HG02571 (cell line): ENCODE measurements at regions not wholly inside any gene's neighbourhood (a gene's known extent, or its start where the extent isn't known, plus 50 kb on each side); places are given as distances from the start of the nearest gene placed in this dataset.
"Not testable (repeated sequence)": the region's sequence is repeated elsewhere in the genome, so short reads cannot be mapped to it uniquely, and the experiment has no call there.

ENCODE experiments used
- ATAC-seq: cut with Tn5 transposase; IDR thresholded peaks from one replicate; pipeline ENCODE4 v1.9.1; 2021; ENCODE audit warnings: mild to moderate bottlenecking, moderate library complexity; ENCODE audit not compliant: unreplicated experiment

GRCh38 chr6:28621268-28621667 lies 95.6 kb downstream of the GPX5 start:
- ATAC-seq: not testable (repeated sequence)

DNA sequence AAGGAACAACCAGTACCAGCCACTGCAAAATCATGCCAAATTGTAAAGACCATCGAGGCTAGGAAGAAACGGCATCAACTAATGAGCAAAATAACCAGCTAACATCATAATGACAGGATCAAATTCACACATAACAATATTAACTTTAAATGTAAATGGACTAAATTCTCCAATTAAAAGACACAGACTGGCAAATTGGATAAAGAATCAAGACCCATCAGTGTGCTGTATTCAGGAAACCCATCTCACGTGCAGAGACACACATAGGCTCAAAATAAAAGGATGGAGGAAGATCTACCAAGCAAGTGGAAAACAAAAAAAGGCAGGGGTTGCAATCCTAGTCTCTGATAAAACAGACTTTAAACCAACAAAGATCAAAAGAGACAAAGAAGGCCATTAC lies 97.6 kb downstream of the GPX5 start:
- not testable (repeated sequence) for ATAC-seq

DNA sequence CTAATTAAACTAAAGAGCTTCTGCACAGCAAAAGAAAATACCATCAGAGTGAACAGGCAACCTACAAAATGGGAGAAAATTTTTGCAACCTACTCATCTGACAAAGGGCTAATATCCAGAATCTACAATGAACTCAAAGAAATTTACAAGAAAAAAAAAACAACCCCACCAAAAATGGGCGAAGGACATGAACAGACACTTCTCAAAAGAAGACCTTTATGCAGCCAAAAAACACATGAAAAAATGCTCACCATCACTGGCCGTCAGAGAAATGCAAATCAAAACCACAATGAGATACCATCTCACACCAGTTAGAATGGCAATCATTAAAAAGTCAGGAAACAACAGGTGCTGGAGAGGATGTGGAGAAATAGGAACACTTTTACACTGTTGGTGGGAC lies 100.7 kb downstream of the GPX5 start:
- ATAC-seq: not testable (repeated sequence)

DNA sequence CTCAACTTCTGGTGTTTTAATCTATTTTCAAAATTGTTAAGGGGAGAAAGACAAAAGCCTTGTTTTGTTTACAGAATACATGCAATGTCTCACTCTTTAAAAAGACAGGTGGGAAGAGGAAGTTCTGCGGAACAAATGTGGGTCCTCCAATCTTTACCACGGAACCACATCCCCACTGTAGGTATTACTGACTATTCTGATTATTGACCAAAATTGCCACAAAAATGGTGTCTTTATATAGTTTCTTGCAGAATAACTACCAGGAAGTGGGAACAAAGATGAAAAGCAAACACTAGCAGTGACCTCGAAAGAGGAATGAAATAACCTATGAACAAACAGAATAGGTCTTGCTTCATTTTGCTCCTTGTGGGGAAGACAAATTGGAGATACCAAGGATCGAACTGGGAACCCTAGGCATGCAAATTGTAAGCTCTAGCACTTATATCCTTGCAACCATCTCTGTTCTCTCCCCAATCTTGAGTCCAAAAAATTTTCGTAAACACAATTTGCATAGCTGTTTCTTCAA lies 106.7 kb downstream of the GPX5 start:
- ATAC-seq: no peak

DNA sequence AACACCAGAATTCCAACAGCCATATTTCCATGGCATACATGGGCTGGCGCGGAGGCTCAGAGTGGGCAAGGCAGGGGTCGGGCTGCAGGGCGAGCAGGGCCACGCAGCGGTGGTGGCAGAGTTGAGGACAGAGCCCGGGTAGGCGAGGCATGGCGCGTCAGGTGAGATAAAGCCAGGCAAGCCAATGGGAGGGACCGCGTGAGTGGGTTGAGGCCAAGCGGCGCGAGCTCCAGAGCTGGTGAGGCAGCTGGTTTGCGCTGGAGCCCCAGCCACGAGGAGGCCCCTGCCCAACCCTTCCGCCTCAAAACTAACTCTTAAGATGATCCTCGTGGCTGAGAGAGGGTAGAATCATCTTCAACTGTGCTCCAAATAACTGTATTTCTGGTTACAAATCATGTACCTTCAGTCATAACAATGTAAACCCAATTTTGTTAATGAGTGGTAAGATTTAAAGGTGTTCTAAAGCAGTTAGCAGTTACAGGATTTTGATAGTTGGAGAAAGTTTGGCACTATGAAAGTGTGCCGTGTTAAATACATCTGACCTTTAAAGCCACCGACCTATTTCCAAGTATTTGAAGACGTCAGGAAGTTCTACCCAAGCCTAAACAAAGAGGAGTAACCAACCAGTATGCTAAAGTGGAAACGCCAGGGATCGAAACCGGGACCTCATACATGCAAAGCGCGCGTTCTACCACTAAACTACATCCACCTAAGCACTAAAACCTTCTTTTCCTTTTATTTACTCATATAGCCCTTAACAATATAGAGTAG lies 107.9 kb downstream of the GPX5 start:
- ATAC-seq: no peak

DNA sequence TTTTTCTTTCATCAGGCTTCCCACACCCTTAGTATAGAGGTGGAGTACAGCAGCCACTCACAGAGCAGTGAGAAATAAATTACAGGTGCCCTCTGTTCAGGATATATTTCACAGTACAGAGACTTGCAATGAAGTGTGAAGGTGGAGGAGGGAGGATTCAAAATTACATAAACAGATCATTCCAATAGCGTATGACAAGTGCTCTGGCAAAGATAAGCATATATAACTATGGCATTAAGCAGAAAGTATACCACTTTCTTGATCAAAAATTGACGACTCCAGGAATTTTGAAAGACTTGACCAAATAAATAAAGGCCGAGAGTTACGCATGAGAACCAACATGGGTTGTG lies 108.7 kb downstream of the GPX5 start:
- no peak for ATAC-seq

GRCh38 chr6:28634761-28635546 lies 109.3 kb downstream of the GPX5 start:
- ATAC-seq: no peak

GRCh38 chr6:28635547-28636158 lies 110.0 kb downstream of the GPX5 start:
- ATAC-seq: no peak

- ATAC-seq: no peak
Measured at GRCh38 chr6:28638787-28639430, 113.2 kb downstream of the GPX5 start.

DNA sequence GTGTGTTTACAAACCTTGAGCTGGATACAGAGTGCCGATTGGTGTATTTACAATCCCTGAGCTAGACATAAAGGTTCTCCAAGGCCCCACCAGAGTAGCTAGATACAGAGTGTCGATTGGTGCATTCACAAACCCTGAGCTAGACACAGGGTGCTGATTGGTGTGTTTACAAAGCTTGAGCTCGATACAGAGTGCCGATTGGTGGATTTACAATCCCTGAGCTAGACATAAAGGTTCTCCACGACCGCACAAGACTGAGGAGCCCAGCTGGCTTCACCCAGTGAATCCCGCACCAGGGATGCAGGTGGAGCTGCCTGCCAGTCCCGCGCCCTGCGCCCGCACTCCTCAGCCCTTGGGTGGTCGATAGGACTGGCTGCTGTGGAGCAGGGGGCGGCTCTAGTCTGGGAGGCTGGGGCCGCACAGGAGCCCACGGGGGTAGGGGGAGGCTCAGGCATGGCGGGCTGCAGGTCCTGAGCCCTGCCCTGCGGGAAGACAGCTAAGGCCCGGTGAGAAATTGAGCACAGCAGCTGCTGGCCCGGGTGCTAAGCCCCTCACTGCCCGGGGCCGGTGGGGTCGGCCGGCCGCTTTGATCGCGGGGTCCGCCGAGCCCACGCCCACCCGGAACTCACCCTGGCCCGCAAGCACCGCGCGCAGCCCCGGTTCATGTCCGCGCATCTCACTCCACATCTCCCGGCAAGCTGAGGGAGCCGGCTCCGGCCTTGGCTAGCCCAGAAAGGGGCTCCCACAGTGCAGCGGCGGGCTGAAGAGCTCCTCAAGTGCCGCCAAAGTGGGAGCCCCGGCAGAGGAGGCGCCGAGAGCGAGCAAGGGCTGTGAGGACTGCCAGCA lies 114.0 kb downstream of the GPX5 start:
- not testable (repeated sequence) for ATAC-seq

DNA sequence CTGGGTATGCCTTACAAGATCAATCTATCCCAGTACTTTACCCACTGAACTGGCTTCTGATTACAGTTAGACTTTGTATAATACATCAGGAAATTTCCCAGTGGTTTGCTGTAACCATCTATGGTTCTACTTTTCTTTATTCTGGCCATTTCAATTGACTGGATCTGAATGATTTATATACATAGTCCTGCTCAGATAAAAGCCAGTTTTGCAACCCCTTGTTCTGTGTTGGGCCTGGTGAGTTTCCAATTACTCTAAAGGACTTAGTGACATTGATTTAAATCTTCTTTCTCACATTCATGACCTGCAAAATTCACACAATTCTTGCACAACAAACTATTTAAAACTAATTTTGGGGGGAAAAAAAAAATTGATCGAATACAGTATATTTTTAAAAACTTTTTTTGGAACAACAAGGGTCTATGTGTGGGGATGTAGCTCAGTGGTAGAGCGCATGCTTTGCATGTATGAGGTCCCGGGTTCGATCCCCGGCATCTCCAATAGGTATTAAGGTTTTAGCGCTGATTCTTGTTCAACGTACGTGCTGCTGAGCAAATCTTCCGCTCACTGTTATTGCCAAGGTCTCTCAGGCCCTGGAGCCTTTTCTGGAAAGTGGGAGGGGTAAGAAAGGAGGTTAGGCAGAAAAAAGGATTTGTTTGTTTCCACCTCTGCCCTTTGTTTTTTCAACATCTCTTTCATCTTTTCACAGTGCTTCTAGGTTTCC lies 117.5 kb downstream of the GPX5 start:
- no peak for ATAC-seq

DNA sequence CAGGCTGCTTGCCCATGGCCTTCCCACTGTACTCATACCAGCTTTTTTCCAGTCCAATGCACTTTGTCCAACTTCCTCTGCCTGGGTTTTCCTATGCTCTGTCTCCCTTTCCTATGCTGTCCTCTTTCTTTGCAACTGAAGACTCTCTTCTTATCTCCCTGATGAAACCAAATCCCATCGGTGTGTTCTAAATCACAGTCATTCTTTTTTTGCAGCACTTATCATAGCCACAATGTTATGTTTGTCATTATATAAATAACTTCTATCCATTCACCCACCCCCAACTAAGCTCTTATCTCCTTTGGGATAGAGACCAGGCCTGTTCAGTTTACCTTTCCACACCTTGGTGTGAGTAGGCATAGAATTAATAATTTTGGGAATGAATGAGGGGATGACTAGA lies 121.0 kb downstream of the GPX5 start:
- ATAC-seq: no peak

- ATAC-seq: no peak
Measured at GRCh38 chr6:28648035-28648877, 122.6 kb downstream of the GPX5 start.

GRCh38 chr6:28648878-28649375 lies 123.2 kb downstream of the GPX5 start:
- no peak for ATAC-seq

DNA sequence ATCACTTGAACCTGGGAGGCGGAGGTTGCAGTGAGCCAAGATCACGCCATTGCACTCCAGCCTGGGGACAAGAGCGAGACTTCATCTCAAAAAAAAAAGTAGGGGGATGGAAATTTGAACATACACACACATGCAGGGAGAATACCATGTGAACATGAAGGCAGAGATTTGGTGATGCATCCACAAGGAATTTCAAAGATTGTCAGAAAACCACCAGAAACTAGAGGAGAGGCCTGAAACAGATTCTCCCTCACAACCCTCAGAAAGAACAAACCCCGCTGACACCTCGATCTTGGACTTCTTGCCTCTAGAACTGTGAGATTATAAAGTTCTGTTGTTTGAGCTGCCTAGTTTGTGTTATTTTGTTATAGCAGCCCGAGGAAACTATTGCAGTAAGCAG lies 125.5 kb downstream of the GPX5 start:
- ATAC-seq: no peak

DNA sequence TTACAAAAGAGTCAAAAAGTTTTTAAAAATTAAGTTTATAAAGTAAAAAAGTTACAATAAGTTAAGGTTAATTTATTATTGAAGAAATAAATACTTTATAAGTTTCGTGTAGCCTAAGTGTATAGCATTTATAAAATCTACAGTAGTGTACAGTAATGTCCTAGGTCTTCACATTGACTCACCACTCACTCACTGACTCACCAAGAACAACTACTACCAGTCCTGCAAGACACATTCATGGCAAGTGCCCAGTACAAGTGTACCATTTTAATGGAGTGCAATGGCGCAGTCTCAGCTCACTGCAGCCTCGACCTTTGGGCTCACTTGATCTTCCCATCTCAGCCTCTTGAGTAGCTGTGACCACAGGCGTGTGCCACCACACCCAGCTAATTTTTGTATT lies 128.2 kb downstream of the GPX5 start:
- no peak for ATAC-seq

- ATAC-seq: no peak
Measured at GRCh38 chr6:28655164-28655563, 129.5 kb downstream of the GPX5 start.

GRCh38 chr6:28656715-28657114 lies 131.0 kb downstream of the GPX5 start:
- no peak for ATAC-seq

DNA sequence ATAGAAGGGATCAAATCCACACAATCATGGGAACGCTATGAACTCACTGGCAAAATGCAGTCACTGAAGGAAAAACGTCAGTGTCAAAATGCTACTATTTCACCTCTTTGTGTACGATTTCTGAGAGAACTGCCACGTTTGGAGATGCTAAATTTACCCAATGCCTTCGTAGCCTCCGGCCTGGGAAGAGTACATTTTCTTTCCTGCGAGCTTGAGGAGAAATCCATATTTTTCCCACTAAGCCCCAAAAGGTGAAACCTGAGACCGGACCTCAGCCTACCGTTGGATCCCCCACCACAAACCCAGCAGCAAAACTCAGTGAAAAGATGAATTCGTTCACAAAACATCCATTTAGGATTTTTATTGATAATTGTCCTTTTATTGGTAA lies 131.7 kb downstream of the GPX5 start:
- ATAC-seq: no peak
